Endothelial cell of umbilical vein (primary cell): ENCODE measurements at regions not wholly inside any gene's neighbourhood (a gene's known extent, or its start where the extent isn't known, plus 50 kb on each side); places are given as distances from the start of the nearest gene placed in this dataset.

Source experiments
- BruUV-seq: library from RNA; stranded (reverse); fragments of 400-500 nt; replicated peaks from 2 replicates; lab custom pipeline; 2021; lab: Mats Ljungman, UMichigan
- CTCF ChIA-PET: fragments of 300-600, 350-600 bp; sonication (Branson Sonifier 250); formaldehyde crosslinking; loops from one replicate; lab custom pipeline; 2021; ENCODE audit warnings: antibody characterized with exemption, inconsistent platforms; lab: Charles Lee
- POLR2A ChIA-PET: fragments of 300-600, 350-600 bp; sonication (Branson Sonifier 250); formaldehyde crosslinking; loops from one replicate; lab custom pipeline; 2021; ENCODE audit warnings: antibody characterized with exemption, inconsistent platforms; lab: Charles Lee
- DNase-seq: peaks from one replicate; pipeline ENCODE4 v3.0.0-alpha.2; 2011; ENCODE audit warnings: low read depth, low spot score
- FAIRE-seq: peaks from 2 replicates; lab custom pipeline; 2011; peaks lifted over from hg19 to GRCh38; lab: Jason Lieb, UNC
- H2AFZ ChIP-seq: 2 replicates; pipeline ENCODE4 v1.6.0; 2012; ENCODE audit warnings: low read depth, low read length, control low read depth, inconsistent platforms
- H3K27ac ChIP-seq: 2 replicates; pipeline ENCODE4 v1.5.1; 2011; ENCODE audit warnings: low read depth, mild to moderate bottlenecking, control low read depth, low read length, moderate library complexity; ENCODE audit not compliant: insufficient read depth
- H3K27me3 ChIP-seq, 2 experiments: 2 replicates each; pipeline versions ENCODE4 v1.6.0 to v1.6.1; 2011; ENCODE audit warnings: low read length in 2 of 2, mixed read lengths in 1 of 2; ENCODE audit not compliant: control insufficient read depth in 2 of 2, insufficient read depth in 2 of 2
- H3K36me3 ChIP-seq, 2 experiments: 2 replicates in 1 of 2; 3 replicates in 1 of 2; pipeline ENCODE4 v1.5.1; 2011; ENCODE audit warnings: low read length in 2 of 2, mild to moderate bottlenecking in 1 of 2, moderate library complexity in 1 of 2; ENCODE audit not compliant: control insufficient read depth in 2 of 2, insufficient read depth in 2 of 2; ENCODE audit errors: extremely low read depth in 1 of 2
- H3K4me1 ChIP-seq: 3 replicates; pipeline ENCODE4 v1.5.1; 2011; ENCODE audit warnings: mild to moderate bottlenecking, low read length; ENCODE audit not compliant: control insufficient read depth, insufficient read depth; ENCODE audit errors: extremely low read depth
- H3K4me2 ChIP-seq: 2 replicates; pipeline ENCODE4 v1.6.1; 2011; ENCODE audit warnings: low read length, control low read depth, mixed read lengths; ENCODE audit not compliant: insufficient read depth
- H3K4me3 ChIP-seq, 3 experiments: fragments of 200-600 bp in 1 of 3; sonication (generic), shearing (Covaris generic) in 1 of 3; replicated peaks in 1 of 3; 2 replicates each; pipeline ENCODE4 v1.5.1; 2011 to 2016; ENCODE audit warnings: control low read depth in 3 of 3, low read length in 3 of 3, mild to moderate bottlenecking in 2 of 3, inconsistent platforms in 1 of 3, low read depth in 1 of 3, moderate library complexity in 1 of 3; ENCODE audit not compliant: insufficient read depth in 1 of 3
- H3K79me2 ChIP-seq: 2 replicates; pipeline ENCODE4 v1.6.0; 2012; ENCODE audit warnings: low read length, inconsistent platforms; ENCODE audit not compliant: control insufficient read depth, insufficient read depth
- H3K9ac ChIP-seq: replicated peaks from 2 replicates; pipeline ENCODE3; 2011; ENCODE audit warnings: low read length, control low read depth; ENCODE audit not compliant: insufficient read depth; ENCODE audit errors: extremely low read depth
- H3K9me1 ChIP-seq: replicated peaks from 3 replicates; pipeline ENCODE4 v1.6.0; 2011; ENCODE audit warnings: mild to moderate bottlenecking, low read length; ENCODE audit not compliant: control insufficient read depth, insufficient read depth; ENCODE audit errors: extremely low read depth
- H3K9me3 ChIP-seq: replicated peaks from 2 replicates; pipeline ENCODE4 v1.5.1; 2012; ENCODE audit warnings: low read length, inconsistent platforms; ENCODE audit not compliant: control insufficient read depth, insufficient read depth
- H4K20me1 ChIP-seq: replicated peaks from 2 replicates; pipeline ENCODE3; 2011; ENCODE audit warnings: mild to moderate bottlenecking, low read length; ENCODE audit not compliant: control insufficient read depth, insufficient read depth; ENCODE audit errors: extremely low read depth
- EZH2 ChIP-seq: IDR thresholded peaks from 2 replicates; pipeline ENCODE4 v1.6.1; 2012; ENCODE audit warnings: borderline replicate concordance, low read depth, mild to moderate bottlenecking, moderate library complexity, low read length, inconsistent platforms; ENCODE audit not compliant: severe bottlenecking
- FOS ChIP-seq: IDR thresholded peaks from 2 replicates; pipeline ENCODE4 v1.6.1; 2011; ENCODE audit warnings: mild to moderate bottlenecking, low read length, moderate library complexity, borderline replicate concordance; ENCODE audit not compliant: insufficient read depth
- GATA2 ChIP-seq: IDR thresholded peaks from 2 replicates; pipeline ENCODE4 v1.7.0; 2011; ENCODE audit warnings: low read depth, mild to moderate bottlenecking, moderate library complexity, mixed read lengths, low read length; ENCODE audit not compliant: insufficient read length, insufficient read depth
- JUN ChIP-seq: IDR thresholded peaks from 2 replicates; pipeline ENCODE4 v1.6.1; 2011; ENCODE audit warnings: borderline replicate concordance, low read depth; ENCODE audit not compliant: insufficient read length, insufficient read depth
- MYC ChIP-seq: IDR thresholded peaks from one replicate; pipeline ENCODE4 v1.6.1; 2011; ENCODE audit warnings: mild to moderate bottlenecking, low read depth, low read length
- POLR2A ChIP-seq: IDR thresholded peaks from 2 replicates; pipeline ENCODE4 v1.6.1; 2012; ENCODE audit warnings: low read depth, mild to moderate bottlenecking, control low read depth, low read length
- POLR2AphosphoS5 ChIP-seq: IDR thresholded peaks from 2 replicates; pipeline ENCODE4 v1.6.1; 2012; ENCODE audit warnings: low read depth, mild to moderate bottlenecking, control low read depth, low read length, moderate library complexity; ENCODE audit not compliant: insufficient read depth
- dilution Hi-C: fragments of 300-500 bp; cut with MboI; formaldehyde crosslinking; loops from one replicate; pipeline ENCODE4 v1.15.0; 2019; ENCODE audit warnings: low sequenced_read_pairs; ENCODE audit not compliant: extremely low pct_ligation_motif_present
- intact Hi-C: fragments of 100-400 bp; cut with micrococcal nuclease; formaldehyde crosslinking; loops from one replicate; pipeline ENCODE4 v1.10.0; 2022
- TF ChIP-seq, protein P1 (sequence below), 2 donors: IDR thresholded peaks; 1 replicate in 1 of 2; 2 replicates in 1 of 2; pipeline ENCODE4 v1.5.1; 2011; ENCODE audit warnings: low read length in 2 of 2, mild to moderate bottlenecking in 2 of 2, moderate library complexity in 2 of 2, control low read depth in 1 of 2, inconsistent platforms in 1 of 2, low read depth in 1 of 2; ENCODE audit not compliant: insufficient read depth in 1 of 2; ENCODE audit errors: extremely low read depth in 1 of 2
- TF ChIP-seq, protein P2 (sequence below): IDR thresholded peaks from 2 replicates; pipeline ENCODE4 v1.6.1; 2011; ENCODE audit not compliant: insufficient read depth, insufficient read length

DNA sequence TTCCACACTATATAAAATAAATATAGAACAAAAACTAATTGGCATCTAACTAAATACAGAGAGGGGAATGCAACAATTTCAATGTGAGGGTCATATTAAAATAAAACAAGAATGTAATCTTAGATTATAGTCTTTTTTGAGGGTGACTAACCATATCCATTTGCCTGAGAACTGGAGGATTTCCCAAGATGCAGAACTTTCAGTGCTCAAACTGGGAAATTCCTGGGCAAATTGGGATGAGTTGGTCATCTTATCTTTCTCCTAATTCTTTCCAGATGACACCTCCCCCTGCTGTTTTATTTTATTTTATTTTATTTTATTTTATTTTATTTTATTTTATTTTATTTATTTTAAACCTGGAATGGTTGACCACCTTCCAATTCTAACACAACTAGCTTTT is 846.2 kb downstream of the SLC4A3 start:
- H3K4me2 ChIP-seq = no peak overlapping the region
- dilution Hi-C loops = no loop called here
- H3K4me3 ChIP-seq = no peak overlapping the region
- no peak overlapping the region for H3K27ac ChIP-seq
- H3K27me3 ChIP-seq = no peaks in the 10 kb centered on the region
- no peaks in the 10 kb centered on the region for H3K9me3 ChIP-seq
- CTCF ChIA-PET = no interaction called here
- H4K20me1 ChIP-seq = no peaks in the 10 kb centered on the region
- no peak overlapping the region for H3K9ac ChIP-seq
- POLR2A ChIA-PET = no interaction called here
- FAIRE-seq (no peak), DNase-seq (no peak)
- no peaks in the 10 kb centered on the region for H3K9me1 ChIP-seq
- intact Hi-C loops = no loop called here
- no peaks in the 10 kb centered on the region for H3K79me2 ChIP-seq
- no peaks in the 10 kb centered on the region for H3K36me3 ChIP-seq
- no peak overlapping the region for H2AFZ ChIP-seq
- no peak for TF ChIP-seq JUN
- no peak for TF ChIP-seq POLR2AphosphoS5
- TF ChIP-seq FOS = no peak
- no peak for TF ChIP-seq GATA2
- TF ChIP-seq, protein P1, sequence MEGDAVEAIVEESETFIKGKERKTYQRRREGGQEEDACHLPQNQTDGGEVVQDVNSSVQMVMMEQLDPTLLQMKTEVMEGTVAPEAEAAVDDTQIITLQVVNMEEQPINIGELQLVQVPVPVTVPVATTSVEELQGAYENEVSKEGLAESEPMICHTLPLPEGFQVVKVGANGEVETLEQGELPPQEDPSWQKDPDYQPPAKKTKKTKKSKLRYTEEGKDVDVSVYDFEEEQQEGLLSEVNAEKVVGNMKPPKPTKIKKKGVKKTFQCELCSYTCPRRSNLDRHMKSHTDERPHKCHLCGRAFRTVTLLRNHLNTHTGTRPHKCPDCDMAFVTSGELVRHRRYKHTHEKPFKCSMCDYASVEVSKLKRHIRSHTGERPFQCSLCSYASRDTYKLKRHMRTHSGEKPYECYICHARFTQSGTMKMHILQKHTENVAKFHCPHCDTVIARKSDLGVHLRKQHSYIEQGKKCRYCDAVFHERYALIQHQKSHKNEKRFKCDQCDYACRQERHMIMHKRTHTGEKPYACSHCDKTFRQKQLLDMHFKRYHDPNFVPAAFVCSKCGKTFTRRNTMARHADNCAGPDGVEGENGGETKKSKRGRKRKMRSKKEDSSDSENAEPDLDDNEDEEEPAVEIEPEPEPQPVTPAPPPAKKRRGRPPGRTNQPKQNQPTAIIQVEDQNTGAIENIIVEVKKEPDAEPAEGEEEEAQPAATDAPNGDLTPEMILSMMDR (IDR thresholded peaks at IDR 0.05; ENCODE audit: extremely low read depth in 1 of 2, insufficient read depth in 1 of 2, low read depth in 1 of 2, low read length in 2 of 2) = no peak
- no peak for TF ChIP-seq EZH2
- H3K4me1 ChIP-seq = no peaks in the 10 kb centered on the region
- no TSS peak for BruUV-seq

DNA sequence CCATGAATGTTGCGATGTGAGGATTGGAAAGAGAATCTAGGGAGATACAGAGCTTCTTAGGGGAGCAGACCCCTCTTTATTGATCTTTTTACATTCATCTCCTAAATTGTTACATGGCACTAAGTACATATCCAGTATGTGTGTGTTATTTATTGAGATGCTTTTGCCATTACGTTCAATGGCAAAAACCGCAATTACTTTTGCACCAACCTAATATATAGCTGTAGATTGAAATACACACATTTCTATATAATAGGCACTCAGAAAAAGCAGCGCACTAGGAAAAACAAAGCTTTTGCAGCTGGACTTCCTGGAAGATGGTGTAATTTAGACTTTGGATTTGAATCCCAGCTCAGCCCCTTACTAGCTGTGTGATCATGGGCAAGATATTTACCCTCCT is 849.4 kb downstream of the SLC4A3 start:
- Histone ChIP-seq H3K4me1 (no peaks in the 10 kb centered on the region), H3K9me1 (no peaks in the 10 kb centered on the region), H3K27ac (no peak overlapping the region), H3K27me3 (no peaks in the 10 kb centered on the region), H3K9ac (no peak overlapping the region), H3K79me2 (no peaks in the 10 kb centered on the region), H2AFZ (no peak overlapping the region), H3K36me3 (no peaks in the 10 kb centered on the region), H4K20me1 (no peaks in the 10 kb centered on the region), H3K9me3 (no peaks in the 10 kb centered on the region), H3K4me3 (no peak overlapping the region), H3K4me2 (no peak overlapping the region)
- FAIRE-seq (no peak), DNase-seq (no peak)
- no peak for TF ChIP-seq FOS
- TF ChIP-seq POLR2A = no peak
- TF ChIP-seq, protein P2, sequence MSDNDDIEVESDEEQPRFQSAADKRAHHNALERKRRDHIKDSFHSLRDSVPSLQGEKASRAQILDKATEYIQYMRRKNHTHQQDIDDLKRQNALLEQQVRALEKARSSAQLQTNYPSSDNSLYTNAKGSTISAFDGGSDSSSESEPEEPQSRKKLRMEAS = no peak
- no peak for TF ChIP-seq MYC
- TF ChIP-seq, protein P1 (IDR thresholded peaks at IDR 0.05; ENCODE audit: extremely low read depth in 1 of 2, insufficient read depth in 1 of 2, low read depth in 1 of 2, low read length in 2 of 2) = no peak
- no peak for TF ChIP-seq GATA2
- TF ChIP-seq POLR2AphosphoS5 = no peak
- TF ChIP-seq JUN = no peak
- TF ChIP-seq EZH2 = no peak
- ChIA-PET POLR2A (no interaction called here), CTCF (no interaction called here)
- dilution Hi-C loops (no loop called here), intact Hi-C loops (no loop called here)
- no TSS peak for BruUV-seq
